Dermis microvascular lymphatic vessel endothelial cell (primary cell): ENCODE measurements at regions not wholly inside any gene's neighbourhood (a gene's known extent, or its start where the extent isn't known, plus 50 kb on each side); places are given as distances from the start of the nearest gene placed in this dataset.

Experiments
- DNase-seq, 2 donors: peaks; one replicate each; pipeline versions ENCODE4 v3.0.0 to v3.0.0-alpha.2; 2010; ENCODE audit warnings: low read depth in 2 of 2

DNA sequence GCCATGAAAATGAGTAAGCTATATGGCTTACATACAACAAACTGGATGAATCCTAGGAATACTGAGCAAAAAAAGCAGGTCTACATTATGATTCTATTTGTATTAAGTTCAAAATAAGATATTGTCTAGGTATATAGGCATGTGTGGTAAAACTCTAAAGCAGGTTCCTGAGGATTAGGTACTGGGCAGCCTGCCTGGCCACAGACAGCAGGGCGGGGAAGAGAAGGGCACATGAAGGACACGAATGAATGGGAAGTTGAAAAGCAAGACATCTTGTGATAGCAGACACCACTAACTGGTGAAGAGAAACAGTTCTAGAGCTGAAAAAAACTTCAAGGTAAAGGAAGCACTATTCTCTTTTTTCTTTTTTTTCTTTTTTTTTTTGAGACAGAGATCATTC, 72.6 kb upstream of the SLC4A11 start:
- DNase-seq, result no peak

DNA sequence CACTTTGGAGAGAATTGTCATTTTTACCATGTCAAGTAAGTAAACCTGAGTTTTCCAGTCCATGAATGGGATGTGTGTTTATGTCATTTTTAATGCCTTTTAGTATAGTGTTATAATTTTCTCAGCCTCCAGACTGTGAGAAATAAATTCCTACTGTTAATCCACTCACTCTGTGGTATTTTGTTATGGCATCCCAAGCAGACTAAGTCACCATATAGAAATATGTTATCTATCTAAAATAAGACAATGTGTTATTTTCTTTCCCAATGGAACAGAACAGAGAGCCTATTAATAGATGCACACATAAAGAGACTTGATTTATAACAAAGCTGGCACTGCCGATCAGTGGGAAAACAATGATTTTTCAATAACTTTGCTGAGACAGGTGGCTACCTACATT, 70.2 kb upstream of the SLC4A11 start:
- no peak for DNase-seq

DNA sequence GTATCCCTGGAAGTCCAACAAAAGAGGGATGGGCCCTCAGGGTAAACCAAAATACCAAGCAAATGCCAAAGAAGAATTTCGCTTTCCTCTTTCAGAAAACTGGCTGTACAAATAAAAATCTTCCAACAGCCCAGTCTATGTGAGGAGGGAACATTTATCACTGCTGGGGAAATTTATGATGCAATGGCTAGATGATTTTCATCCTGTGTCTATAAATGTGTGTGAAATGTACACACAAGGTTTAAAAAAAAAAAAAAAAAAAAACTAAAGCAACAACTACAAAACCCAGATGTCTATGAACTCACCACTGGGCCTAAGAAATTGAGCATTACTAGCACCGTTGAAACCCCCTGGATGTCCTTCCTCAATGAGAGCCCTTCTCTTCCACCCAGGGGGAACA, 68.7 kb upstream of the SLC4A11 start:
- DNase-seq, result no peak

DNA sequence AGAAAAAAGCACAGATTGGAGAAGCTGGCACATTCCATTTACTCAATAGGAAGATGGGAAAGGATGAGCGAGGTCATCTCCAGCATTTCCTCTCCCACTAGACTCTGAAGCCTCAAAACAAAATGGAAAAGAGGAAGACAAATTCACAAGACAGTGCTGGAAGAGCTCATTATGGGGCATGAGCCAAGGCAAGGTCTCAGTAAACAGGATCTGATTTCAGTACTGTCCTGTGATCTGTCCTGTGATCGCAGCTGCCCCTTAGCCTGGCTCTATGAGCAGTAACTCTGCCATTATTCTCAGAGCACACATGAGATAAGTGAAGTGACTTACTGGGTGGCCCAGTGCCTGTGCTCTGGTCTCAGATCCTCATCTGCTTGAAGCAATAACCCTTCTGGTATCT, 68.1 kb upstream of the SLC4A11 start:
- peak in 1 of 2 donors; percentile 40 for DNase-seq

DNA sequence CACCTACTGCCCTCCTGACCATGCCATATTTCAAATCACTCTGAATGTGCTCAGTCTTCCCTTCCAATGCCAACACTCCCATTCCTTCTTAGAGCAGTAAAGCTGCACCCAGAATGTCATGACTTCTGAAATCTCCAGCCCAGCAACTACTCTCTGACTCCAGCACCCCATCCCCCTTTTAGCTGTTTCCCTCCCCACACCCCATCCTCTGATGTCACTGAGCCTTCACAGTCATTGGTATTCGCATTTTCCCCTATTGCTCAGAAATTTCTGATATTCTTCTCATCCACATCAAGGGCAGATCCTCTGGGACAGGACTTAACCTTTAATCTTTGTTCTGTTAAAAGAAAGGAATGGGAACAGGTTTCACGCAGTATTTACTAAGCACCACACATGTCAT, 67.1 kb upstream of the SLC4A11 start:
- no peak for DNase-seq

DNA sequence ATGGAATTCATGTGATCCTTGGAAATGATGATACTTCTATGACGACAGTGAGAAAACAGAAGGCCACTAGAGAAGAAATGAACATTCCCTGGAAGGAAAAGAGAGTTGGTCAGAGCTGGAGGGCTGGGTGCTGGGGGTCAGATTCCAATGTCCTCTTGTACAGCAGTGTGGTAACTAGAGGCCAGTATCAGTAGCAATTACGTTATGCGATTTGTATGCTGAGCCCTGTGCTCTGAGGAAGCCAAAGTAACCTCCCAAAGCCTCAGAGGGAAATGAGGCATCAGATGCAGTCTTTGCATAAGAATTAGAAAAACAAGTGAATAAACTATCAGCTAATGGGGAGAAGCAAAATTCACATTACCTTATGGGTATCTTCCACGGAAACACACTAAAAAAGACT, 65.5 kb upstream of the SLC4A11 start:
- DNase-seq, result no peak

DNA sequence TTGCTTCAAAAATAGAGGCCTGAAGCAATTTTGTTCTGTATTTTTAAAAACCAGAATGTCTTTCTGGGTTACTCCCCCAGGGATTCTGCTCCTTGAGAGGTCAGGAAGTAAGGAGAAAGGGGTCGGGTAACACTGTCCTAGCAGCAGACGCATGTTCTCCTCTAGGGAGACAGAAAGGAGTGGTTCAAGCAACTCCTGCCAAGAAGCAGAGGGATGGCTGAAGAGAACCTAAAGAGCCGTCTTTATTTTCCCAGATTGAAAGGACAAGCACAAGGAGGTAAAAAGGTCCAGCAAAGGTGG, 58.0 kb upstream of the SLC4A11 start:
- no peak for DNase-seq

DNA sequence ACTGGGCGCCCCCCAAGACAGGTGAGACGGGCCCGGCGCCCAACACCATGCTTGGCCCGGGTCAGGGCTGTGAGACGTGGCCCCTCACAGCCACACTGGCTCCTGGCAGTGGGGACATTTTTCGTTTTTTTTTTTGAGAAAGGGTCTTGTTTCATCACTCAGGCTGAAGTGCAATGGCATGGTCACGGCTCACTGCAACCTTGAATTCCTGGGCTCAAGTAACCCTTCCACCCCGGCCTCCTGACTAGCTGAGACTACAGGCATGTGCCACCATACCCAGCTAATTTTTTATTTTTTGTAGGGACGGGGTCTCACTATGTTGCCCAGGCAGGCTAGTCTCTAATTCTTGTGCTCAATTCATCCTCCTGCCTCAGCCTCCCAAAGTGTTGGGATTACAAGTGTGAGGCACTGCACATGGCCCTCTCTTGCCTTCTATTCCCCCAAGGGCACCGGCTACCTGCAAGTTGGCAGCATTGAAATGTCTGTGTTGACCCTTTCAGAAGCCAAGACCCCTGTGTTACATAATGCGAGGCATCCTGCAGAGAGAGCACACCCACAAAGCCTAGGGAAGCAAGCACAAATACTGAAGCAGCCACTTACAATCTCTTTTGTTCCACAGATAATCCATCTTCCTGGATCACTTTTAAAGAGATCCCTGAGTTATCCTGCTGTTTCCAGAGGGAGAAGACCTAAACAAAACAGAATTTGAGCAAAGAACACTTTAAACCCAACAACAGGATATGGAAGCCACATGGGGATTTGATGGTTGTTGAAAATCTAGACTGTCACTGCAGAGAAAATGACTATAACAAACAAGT, 57.5 kb upstream of the SLC4A11 start:
- no peak for DNase-seq
